NCI-H1105 (cell line): ENCODE measurements at regions not wholly inside any gene's neighbourhood (a gene's known extent, or its start where the extent isn't known, plus 50 kb on each side); places are given as distances from the start of the nearest gene placed in this dataset.
"Not testable (repeated sequence)": the region's sequence is repeated elsewhere in the genome, so short reads cannot be mapped to it uniquely, and the experiment has no call there.

ENCODE experiments used
- DNase-seq: peaks from one replicate; lab custom pipeline; 2025; lab: John Stamatoyannopoulos, UW

DNA sequence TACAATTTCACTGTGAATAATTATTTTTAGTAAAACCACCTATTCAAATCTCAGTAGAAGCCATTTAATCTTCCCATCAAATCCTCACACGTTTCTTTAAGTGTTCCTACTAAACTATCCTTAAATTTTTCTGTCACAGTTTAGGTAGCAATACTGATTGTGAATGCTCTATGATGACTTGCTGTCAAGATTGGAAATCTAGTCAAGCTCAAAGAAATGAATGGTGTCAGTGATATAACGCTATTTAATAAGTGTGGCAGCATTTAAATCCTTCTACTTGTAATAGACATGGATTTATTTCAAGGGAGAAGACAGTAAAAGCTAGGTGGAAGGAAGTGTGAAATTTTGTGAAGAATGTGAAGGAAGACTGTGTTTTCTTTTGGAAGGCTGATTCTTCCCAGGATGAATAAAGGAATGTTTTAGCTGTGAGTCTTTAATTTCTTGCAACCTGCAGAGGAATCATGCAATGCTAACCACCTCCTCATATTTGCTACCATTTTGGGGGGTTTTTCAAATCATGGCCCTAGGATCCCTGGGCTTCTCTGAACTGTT, 936.7 kb upstream of the NEGR1 start:
- no peak for DNase-seq

DNA sequence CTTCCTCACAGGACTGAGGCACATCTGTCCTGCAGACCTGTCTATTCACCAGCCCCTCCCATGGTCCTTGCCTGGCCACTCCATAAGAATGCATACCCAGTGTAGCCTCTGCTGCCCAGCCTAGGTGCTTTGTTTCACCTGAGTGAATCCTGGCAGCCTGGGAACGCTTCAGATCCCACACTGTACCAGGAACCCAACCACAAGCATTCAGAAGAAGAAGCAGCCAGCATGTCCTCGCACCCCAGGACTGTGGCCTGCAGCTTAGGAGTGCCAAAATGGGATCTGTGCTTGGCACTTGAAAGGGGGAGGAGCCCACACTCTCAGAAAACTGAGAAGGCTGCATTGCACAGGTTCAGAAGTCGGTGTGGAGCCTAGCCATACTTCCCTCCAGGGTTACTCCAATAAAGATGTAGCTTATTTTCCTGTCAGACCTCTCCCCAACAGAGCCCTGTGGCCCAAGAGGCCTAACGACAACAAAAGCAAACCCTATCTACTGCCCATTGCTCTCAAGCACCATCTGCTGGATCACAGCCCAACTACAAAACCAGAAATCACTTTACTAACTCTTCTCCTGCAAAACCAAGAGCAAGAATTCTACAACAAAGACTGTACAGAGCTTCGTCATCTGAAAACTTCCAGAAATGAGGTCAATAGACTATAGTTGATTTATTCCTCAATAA, 923.1 kb upstream of the NEGR1 start:
- DNase-seq: no peak

DNA sequence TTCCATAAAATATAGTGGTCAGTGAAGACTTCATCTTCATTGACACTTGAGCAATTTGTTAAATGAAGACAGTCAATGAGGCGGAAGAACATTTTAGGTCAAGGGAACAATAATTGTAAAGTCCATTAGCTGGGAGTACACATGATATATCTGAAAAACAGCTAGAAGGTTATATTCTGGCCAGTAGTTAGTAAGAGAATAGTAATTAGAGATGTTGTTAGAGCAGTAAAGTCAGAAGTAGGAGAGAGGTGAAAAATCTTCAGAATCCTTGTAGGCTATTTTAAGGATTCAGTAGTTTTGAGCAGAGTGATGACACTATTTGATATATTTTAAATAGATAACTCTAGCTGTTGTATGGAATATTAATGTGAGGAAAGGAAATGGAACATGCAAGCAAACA, 915.6 kb upstream of the NEGR1 start:
- DNase-seq: no peak

DNA sequence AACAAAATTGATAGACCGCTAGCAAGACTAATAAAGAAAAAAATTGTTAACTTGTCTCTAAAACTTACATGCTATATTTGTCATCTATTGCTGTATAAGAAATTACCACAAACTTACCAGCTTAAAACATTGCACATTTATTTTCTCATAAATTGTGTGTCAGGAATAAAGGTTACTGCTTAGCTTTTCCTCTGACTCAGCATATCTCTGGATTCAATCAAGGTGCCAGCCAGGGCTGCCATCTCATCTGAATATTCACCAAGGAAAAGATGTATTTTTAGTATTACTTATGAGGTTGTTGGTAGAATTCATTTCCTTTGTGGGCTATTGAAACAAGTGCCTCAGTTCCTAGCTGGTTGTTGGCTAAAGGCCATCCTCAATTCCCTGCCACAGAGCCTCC, 912.6 kb upstream of the NEGR1 start:
- no peak for DNase-seq

DNA sequence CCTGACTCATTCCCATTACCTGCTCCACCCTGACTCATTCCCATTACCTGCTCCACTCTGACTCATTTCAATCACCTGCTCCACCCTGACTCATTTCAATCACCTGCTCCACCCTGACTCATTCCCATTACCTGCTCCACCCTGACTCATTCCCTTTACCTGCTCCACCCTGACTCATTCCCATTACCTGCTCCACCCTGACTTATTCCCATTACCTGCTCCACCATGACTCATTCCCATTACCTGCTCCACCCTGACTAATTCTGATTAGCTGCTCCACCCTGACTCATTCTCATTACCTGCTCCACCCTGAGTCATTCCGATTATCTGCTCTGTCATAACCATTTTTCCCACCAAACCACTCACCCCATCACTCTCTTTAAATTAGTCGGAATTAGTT, 901.2 kb upstream of the NEGR1 start:
- DNase-seq: not testable (repeated sequence)

DNA sequence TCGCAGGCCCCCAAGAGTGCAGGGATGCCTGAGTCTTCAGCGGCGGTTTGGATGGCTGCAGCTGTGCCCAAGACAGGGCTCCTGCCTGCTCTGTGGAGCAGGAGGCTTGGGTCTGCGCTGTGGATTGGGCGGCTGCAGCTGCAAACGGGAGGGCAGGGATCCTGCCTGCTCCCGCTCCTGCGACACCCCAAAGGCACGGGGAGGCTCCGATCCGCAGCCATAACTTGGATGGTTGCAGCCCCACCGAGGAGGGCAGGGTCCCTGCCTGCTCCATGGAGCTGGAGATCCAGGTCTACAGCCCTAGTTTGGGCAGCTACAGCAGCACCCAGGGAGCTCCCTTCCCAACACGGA, 898.8 kb upstream of the NEGR1 start:
- no peak for DNase-seq

DNA sequence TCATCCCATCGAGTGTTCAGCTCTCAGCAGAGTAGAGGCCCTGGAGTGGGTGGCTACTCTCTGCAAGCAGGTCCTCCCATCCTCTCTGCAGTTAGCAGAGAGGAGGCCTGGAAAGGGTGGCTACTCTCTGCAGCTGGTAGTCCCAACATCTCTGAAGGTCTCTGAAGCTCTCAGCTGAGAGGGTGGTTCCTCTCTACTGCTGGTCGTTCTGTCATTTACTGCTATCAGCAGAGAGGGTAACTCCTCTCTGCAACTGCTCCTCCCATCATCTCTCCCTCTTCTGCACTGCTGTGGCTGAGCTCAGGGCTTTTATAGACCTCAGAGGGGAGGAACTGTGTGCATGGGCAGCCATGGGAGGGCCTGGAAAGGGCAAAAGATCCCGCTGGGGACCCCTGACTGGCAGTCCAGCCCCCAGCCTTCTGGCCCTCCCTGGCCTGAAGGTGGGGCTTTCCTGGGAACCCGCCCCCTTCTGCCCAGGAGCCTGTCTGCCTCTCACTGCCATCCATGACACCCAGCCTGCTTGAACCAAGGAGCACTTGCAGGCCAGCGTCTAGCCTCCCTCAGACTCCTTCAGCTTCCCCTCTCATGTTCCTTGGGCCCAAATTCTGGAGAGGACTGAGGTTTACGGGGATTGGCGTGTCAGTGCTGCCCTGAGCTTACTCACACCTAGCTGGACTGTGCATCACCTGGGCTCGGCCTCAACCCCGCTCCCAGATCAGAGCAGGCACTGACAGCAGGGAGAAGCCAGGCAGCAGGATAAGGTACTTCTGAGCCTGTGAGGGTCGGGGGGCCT, 898.3 kb upstream of the NEGR1 start:
- DNase-seq: no peak

DNA sequence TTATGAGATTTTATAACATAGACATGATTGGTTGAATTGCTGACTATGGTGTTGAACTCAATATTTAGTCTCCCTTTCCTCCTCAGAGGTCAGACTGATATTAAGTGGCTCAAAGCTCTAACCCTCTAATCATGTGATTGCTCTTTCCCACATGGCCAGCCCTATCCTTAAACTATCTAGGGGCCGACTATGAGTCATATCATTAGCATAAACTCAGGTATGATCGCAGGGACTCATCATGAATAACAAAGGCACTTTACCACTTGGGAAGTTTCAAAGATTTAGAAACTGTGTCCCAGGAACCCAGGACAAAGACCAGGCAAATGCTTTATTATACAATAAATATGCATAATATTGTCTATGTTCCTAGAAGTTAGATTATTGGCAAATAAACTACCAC, 894.6 kb upstream of the NEGR1 start:
- DNase-seq: no peak

DNA sequence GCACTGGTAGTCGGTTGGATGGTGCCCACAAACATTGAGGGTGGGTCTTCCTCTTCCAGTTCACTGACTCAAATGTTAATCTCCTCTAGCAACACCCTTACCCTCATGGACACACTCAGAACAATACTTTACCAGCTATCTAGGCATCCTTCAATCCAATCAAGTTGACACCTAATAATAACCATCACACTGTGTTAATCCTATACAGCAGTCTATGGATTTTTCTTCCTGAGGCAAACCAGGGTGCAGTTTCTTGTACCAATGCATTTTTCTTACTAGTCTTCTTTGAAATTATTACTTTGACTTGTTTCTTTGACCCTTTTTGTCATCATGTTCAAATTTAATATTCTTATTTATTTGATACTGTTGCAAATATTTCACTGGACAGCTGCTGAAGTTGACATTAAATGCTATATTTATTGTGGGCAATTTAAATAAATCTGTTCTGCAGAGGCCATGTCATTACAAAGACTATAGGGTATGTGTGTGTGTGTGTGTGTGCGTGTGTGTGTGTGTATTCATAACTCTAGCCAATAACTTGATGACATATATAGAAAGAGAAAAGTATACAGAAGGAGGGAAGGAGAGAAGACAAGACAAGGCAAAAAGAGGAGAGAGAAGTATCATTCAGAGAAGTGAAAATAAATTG, 884.8 kb upstream of the NEGR1 start:
- no peak for DNase-seq

DNA sequence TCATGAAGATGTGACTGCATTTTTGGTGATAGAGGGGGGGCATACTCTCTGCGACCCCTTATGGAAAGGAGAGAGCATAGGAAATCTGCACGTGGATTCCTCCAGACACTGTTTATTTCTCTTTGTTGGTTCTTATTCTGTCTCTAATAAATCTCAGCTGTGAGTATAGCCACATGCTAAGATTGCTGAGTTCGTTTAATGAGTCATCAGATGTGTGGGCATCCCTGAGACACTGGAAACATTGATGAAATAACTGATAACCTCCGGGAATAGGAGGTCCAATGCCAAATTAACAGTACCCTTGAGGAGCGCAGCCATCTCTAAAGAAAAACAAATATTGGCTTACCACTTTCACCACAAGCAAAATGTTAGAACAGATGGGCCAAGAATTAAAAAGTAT, 880.2 kb upstream of the NEGR1 start:
- no peak for DNase-seq

DNA sequence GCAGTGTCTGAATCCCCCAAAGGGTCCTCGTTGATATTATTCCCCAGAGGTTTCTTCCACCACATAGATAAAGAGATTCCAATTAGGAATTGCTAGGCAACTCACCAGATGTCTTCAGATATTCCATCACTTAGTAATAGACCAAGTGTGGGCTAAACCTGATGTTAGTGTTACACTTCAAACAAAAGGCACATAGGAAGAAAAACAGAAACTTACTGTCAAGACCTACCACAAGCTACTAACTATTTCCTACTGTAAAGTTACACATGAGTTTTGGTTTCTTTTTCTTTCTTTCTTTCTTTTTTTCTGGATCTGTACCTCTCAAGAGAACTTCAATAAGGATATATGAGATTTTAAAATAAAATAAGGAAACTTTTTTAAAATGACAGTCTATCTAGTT, 879.1 kb upstream of the NEGR1 start:
- no peak for DNase-seq

DNA sequence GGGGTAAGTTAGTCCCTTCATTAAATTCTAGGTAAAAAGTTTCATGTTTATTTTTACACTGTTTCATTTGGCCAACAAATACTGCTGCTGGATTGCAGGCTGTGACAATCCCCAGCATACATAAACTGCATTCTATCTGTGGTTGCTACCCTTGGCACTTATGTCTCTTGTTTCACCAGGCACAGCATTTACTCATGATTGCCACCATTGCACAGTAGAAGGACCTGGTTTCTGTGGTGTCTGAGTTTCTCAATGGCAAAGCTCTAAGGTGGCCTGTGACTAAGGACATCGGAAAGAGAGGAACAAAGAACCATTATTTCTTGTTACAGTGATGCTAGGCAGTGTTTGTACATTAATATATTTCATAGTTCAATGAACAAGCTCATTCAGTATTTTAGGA, 878.4 kb upstream of the NEGR1 start:
- DNase-seq: no peak

DNA sequence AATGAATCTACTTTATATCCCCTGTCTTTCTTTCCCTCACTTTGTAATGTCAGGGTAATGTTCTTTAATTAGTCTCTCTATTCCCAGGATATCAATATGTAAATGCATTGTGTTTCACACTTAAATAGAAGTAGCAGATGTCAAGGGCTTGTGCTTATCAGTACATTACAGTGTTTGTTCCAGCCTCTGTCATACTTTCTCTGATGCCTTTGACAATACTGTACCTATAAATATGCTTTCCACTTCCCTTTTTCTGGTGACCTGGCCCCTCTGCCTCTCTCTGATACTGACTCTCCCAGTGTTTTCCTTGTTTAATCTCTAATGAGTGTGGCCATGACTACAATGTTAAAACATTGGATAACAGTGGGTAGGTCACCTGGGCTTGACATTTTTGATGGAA, 862.0 kb upstream of the NEGR1 start:
- no peak for DNase-seq

DNA sequence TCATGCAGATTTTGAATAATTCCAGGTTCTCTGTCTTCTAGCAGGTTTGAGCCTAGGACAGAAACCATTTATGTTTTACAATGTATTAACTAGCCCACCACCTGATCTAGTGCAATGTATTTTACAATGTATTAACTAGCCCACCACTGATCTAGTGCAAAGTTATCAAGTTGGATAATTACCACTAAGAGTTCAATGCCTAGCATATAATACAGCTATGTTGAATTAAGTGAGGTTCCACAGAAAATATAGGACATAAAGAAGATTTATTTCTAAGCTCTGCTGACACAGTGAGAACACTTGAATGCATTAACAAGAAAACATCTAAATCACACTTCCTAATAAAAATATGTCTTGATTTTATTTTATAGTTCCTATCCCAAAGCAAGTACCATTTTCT, 854.6 kb upstream of the NEGR1 start:
- no peak for DNase-seq

DNA sequence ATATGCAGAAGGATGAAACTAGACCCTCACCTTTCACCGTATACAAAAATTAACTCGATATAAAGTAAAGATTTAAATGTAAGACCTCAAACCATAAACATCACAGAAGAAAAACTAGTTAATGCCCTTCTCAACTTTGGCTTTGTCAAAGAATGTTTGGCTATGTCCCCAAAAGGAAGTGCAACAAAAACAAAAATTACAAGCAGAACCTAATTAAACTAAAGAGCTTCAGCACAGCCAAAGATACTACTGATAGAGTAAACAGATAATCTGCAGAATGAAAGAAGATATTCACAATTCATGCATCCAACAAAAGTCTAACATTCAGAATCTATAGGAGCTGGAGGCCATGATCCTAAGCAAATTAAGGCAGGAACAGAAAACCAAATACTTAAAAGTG, 824.6 kb upstream of the NEGR1 start:
- DNase-seq: no peak

DNA sequence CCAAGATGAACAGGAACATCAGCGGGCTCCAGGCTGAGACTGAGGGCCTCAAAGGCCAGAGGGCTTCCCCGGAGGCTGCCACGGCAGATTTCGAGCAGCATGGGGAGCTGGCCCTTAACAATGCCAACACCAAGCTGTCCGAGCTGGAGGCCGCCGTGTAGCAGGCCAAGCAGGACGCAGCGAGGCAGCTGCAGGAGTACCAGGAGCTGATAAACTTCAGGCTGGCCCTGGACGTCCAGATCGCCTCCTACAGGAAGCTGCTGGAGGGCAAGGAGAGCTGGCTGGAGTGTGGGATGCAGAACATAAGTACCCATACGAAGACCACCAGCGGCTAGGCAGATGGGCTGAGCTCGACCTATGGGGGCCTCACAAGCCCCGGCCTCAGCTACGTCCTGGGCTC, 823.4 kb upstream of the NEGR1 start:
- DNase-seq: no peak

DNA sequence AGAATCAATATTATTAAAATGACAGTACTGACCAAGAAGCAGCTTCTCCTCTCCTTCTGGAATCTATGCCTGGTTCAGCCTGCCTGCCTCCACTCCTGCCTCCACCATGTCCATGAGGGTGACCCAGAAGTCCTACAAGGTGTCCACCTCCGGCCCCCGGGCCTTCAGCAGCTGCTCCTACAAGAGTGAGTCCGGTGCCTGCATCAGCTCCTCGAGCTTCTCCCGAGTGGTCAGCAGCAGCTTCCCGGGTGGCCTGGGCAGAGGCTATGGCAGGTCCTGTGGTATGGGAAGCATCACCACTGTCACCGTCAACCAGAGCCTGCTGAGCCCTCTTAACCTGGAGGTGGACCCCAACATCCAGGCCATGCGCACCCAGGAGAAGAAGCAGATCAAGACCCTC, 822.4 kb upstream of the NEGR1 start:
- no peak for DNase-seq

DNA sequence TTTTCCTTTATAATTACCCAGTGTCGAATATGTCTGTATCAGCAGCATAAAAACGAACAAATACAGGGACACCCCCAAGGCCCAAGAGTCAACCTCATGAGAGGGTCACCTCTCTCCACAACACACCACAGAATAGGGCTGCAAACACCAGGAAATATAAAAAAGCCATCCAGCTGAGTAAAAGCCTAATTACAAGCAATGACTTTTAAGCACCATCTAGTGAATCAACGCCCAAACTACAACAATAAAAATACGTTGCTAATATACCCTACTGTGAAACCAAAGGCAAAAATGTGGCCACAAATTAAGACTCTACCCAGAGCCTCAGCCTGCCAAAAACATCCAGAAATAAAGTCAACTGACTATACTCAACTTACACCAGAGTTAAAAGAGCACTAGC, 817.9 kb upstream of the NEGR1 start:
- DNase-seq: no peak

DNA sequence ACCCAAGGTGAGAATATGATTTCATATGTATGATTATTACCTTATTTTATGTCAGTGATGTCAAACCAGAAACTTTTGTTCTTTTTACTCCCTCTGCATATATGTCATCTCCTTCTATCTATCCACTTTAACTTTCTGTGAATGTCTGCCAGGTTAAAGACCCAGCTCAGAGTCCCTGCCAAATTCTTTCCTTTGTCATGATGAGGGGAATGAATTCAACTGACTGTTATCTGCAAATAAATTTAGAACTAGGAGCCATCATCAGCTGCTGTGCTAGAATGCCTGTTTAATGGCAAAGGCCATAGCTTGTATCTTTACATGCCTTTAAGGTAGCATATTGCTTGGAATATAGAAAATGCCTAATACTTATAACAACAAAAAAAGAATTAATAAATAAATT, 815.6 kb upstream of the NEGR1 start:
- no peak for DNase-seq

DNA sequence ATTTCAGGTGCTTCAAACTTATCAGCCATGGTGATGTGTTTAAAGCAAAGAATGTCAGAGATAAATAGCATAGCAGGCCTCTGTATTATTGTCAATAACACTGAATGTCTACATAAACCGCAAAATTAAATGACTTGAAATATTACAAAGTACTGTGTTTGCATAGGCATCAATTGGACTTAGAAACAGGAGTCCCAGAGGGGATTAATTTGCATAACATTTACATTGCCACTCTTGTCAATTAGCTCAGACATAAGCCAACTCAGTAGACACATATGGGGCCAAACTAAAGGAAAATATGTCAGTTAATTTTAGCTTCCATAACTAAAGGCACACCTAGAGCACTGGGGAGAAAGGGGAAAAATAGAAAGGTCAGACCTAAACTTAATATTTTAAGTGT, 814.5 kb upstream of the NEGR1 start:
- DNase-seq: no peak

DNA sequence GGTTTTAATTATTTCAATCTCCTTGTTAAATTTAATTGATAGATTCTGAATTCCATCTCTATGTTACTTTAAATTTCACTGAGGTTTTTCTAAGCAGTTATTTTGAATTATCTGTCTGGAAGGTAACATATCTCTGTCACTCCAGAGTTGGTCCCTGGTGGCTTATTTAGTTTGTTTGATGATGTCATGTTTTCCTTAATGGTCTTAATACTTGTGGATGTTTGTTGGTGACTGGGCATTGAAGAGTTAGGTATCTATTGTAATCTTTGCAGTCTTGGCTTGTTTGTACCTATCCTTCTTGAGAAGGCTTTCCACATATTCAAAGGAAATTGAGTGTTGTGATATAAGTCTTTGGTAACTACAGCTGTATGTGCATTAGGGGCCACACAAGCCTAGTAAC, 810.0 kb upstream of the NEGR1 start:
- DNase-seq: no peak

DNA sequence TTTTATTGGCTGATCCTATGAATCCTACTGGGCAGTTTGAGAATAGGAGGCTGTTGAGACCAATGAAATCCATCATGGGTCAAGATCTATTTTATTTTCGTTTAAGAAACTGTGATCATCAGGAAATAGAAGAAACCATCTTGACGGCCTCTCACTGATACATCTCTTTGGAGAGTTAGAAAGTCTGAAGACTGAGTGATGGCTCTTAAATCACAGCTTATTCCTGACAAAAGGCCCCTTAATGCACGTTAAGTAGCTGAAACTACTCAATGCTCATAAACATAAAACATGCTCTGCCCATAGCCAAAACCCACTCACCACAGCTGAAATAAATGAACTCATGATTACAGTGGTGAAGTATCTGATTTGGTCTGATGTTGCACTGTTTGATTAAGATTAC, 784.5 kb upstream of the NEGR1 start:
- peak; percentile 15 for DNase-seq

DNA sequence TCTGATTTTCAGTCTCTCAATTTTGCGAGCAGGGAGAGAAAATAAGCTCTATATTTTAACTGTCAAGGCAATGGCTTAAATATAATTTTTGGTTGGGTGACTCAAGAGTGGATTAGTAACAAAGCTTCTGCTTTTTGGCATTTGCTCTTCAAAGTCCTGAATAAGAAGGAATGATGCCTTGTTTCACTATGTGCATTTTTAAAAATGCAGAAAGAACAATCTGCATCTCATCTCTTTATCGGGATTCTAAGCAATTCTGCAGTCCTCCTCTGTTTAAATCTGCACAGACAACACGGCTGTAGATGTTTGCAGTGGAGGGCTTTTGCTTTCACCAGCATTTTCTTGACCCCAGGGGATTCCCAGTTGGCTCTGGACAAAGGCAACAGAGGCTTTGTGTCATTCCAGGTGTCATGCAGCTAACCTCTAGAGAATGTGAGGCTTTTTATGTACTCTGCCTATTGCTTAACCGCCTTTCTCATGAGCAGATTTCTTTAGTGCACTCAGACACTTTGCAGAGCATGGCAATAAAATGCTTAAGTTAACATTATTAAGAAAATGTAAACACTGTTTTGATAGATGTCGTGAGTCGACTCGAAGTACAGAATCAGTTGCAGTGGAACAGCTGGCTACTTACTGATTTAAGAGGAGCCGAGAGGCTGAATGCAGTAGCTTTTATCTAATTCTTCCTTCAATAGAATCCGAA, 783.2 kb upstream of the NEGR1 start:
- DNase-seq: peak; percentile 60
